HG02642 (cell line): ENCODE measurements at regions not wholly inside any gene's neighbourhood (a gene's known extent, or its start where the extent isn't known, plus 50 kb on each side); places are given as distances from the start of the nearest gene placed in this dataset.
"Not testable (repeated sequence)": the region's sequence is repeated elsewhere in the genome, so short reads cannot be mapped to it uniquely, and the experiment has no call there.

Experiments used
- ATAC-seq: cut with Tn5 transposase; IDR thresholded peaks from one replicate; pipeline ENCODE4 v1.9.1; 2021; ENCODE audit warnings: mild to moderate bottlenecking; ENCODE audit not compliant: unreplicated experiment, poor library complexity

DNA sequence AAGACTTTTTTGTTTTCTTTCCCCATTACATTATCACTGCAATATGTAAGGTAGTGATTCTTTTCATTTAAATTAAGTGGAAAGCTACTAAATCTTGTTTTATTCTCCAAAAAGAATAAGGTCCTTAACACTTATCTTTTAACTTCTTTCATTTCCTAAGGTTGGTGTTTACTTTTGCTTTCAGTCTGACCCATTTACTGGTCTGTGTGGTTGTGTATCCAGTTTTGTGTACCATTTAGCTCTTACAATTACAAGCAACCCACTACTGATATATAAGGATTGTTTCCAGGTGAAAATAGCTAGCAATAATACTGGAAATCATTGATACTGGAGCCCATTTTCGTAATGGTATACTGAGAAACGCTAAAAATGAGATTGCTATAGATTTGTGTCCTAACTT lies 123.1 kb upstream of the CXorf66 start:
- no peak for ATAC-seq

DNA sequence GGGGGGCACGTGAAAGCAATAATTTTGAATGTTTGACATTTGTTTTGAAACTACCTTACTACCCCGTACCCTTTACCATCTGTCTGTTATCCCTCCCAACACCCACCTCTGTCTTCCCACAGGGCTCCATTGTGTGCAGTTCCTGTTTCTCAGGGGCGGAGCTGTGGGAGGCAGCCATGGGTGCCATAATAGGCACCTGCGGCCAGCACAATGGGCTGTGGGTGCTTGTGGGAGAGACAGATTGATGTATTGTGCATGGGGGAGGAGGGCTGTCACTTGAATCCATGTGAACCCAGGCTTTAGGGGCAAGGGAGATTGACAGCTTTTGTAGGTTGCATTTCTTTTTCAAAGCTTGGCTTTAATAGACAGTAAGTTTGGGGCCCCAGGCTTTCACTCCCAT lies 122.6 kb upstream of the CXorf66 start:
- no peak for ATAC-seq

DNA sequence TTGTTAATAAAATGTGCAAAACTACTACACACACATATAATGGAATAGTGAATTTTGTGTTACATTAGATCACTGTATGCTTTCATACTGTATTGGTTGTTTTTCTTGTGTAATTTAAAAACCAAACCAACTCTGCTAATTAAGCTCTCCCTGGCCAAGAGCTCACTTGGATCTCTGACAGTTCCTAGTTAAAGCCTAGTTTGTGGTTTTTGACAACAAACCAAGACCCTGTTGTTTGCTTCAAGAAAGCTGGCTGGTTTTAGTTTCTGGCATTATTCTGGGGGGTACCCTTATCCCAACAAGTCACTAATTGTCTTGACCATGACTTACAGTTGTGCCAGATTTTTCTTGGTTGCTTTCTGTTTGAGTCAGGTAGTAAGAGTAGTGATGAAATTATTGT lies 121.4 kb upstream of the CXorf66 start:
- no peak for ATAC-seq

- ATAC-seq = not testable (repeated sequence)
Observed at GRCh38 chrX:140074851-140075250, 109.5 kb upstream of the CXorf66 start.

DNA sequence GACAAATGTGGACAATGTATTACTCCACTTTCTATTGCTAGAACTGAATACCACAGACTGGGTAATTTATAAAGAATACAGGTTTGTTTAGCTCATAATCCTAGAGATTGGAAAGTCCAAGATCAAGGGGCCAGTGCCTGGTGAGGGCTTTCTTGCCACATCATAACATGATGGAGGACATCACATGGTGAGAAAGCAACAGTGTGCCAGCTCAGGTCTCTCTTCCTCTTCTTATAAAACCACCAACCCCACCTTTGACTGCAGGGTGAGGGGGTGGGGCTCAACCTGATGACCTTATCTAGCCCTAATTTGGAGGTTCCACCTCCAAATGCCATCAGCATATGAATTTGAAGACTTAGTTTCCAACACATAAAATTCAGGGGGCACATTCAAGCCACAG lies 105.7 kb upstream of the CXorf66 start:
- ATAC-seq = no peak

GRCh38 chrX:140065961-140066662 lies 100.8 kb upstream of the CXorf66 start:
- no peak for ATAC-seq

DNA sequence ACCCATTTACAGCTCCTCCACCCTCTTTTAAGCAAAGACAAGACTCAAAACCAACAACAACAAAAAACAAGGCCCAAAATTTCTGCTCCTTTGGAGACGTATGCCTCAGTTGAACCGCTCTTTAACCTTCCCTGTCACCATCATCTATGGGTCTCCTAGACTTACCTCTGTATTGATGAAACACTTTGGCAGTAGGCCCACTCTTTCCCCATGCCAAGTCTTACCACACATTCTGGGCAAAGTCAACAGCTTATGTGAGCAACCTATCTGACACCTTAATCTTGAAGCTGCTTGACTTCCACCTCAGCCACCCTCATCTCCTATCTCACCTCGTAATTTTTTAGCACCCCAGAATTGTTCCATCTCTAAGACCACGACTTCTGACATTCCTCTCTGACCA lies 99.7 kb upstream of the CXorf66 start:
- no peak for ATAC-seq

DNA sequence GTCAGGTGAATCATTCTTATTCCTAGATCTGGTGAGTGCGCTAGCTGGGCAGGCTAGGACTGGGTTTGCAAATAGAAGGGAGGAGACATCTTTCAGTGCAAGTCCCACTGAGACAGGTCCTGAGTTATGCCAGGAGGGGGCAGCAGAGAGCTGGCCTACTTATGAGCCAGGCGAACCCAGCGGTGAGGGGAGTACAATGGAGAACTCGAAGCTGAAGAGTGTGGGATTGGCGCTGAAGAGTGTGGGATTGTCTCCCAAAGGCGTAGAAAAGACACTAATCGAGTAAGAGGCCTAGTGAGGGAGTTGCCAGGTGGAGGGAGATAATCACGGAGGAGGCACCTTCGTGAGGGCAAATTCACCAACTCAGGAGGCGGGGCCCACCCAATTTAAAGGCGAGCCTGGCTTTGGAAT lies 91.7 kb upstream of the CXorf66 start:
- peak; percentile 88 for ATAC-seq

DNA sequence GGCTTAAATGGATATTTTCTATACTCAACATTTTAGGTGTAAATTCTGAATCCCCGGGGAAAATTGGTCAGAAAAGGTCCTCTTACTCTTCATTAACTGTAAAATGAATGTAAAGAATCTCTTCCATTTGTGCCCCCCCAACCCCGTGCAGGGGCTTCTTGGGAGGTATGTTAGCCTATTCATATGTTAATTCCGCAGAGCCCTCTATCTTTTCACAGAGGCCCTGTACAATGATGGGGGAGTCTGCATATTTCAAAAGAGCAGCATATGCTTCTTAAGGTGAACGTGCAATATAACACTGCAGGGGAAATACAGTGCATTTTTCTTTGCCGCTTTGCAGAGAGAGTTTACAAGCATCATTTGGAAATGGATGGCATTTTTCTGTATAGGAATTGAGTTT lies 88.5 kb upstream of the CXorf66 start:
- no peak for ATAC-seq

GRCh38 chrX:140050906-140051305 lies 85.6 kb upstream of the CXorf66 start:
- no peak for ATAC-seq

- ATAC-seq = no peak
Observed at GRCh38 chrX:140040386-140040785, 75.1 kb upstream of the CXorf66 start.

GRCh38 chrX:140038842-140039241 lies 73.5 kb upstream of the CXorf66 start:
- no peak for ATAC-seq

GRCh38 chrX:140034916-140035315 lies 69.6 kb upstream of the CXorf66 start:
- ATAC-seq = no peak

GRCh38 chrX:140022482-140022881 lies 57.2 kb upstream of the CXorf66 start:
- ATAC-seq = no peak

DNA sequence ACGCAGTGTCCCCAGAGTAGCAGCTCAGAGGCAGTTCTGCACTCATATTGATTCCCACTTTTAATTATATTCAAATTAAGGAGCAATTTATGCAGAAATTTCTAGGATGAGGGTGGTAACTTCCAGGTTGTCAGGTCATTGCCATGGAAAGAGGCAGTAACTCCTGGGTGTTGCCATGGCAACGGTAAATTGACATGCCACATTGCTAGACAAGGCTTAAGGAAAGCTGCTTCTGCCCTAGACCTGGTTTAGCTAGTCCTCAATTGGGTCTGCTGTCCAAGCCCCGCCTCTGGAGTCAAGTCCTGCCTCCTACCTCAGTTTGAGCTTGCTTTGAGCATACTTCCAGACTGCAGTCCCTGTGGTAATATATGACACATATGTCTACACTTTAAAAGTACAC lies 53.8 kb upstream of the CXorf66 start:
- not testable (repeated sequence) for ATAC-seq
